SK-N-MC (cell line): ENCODE measurements at regions not wholly inside any gene's neighbourhood (a gene's known extent, or its start where the extent isn't known, plus 50 kb on each side); places are given as distances from the start of the nearest gene placed in this dataset.

ENCODE experiments used
- EZH2 ChIP-seq: fragments of 200-600 bp; sonication (generic); IDR thresholded peaks from one replicate; pipeline ENCODE4 v1.6.1; 2017; ENCODE audit warnings: antibody characterized with exemption
- FOXP2 ChIP-seq: optimal IDR thresholded peaks from 2 replicates; pipeline ENCODE3; 2011; ENCODE audit warnings: mild to moderate bottlenecking, moderate library complexity; ENCODE audit not compliant: insufficient read depth; ENCODE audit errors: extremely low read length, control extremely low read depth
- POLR2AphosphoS5 ChIP-seq: IDR thresholded peaks from 2 replicates; pipeline ENCODE4 v1.6.1; 2012; ENCODE audit warnings: mild to moderate bottlenecking, low read depth, low read length, borderline replicate concordance

DNA sequence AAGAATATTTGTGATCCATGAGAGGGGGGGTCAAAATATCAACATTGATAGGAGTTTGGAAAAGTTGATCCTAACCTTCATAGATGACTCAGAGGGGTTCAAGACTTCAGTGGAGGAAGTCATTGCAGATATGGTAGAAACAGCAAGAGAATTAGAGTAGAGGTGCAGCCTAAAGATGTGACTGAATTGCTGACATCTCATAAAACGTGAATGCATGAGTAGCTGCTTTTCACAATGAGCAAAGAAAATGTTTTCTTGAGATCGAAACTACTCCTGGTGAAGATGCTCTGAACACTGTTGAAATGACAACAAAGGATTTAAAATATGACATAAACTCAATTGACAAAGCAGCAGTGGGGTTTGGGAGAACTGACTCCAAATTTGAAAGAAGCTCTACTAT is 700.7 kb upstream of the FZD8 start:
- TF ChIP-seq POLR2AphosphoS5 (no peak), EZH2 (no peak), FOXP2 (no peak)
